Breast epithelium (tissue), 3 donors: ENCODE measurements at regions not wholly inside any gene's neighbourhood (a gene's known extent, or its start where the extent isn't known, plus 50 kb on each side); places are given as distances from the start of the nearest gene placed in this dataset.

Source experiments
- POLR2A ChIP-seq: fragments of 450-650 bp; IDR thresholded peaks from one replicate; pipeline ENCODE4 v1.6.1; 2016; ENCODE audit warnings: antibody characterized with exemption, mild to moderate bottlenecking, moderate library complexity
- POLR2AphosphoS5 ChIP-seq, 3 donors: sonication (generic); formaldehyde crosslinking; IDR thresholded peaks; one replicate each; pipeline ENCODE4 v1.6.1; 2017; ENCODE audit warnings: antibody characterized with exemption in 3 of 3

DNA sequence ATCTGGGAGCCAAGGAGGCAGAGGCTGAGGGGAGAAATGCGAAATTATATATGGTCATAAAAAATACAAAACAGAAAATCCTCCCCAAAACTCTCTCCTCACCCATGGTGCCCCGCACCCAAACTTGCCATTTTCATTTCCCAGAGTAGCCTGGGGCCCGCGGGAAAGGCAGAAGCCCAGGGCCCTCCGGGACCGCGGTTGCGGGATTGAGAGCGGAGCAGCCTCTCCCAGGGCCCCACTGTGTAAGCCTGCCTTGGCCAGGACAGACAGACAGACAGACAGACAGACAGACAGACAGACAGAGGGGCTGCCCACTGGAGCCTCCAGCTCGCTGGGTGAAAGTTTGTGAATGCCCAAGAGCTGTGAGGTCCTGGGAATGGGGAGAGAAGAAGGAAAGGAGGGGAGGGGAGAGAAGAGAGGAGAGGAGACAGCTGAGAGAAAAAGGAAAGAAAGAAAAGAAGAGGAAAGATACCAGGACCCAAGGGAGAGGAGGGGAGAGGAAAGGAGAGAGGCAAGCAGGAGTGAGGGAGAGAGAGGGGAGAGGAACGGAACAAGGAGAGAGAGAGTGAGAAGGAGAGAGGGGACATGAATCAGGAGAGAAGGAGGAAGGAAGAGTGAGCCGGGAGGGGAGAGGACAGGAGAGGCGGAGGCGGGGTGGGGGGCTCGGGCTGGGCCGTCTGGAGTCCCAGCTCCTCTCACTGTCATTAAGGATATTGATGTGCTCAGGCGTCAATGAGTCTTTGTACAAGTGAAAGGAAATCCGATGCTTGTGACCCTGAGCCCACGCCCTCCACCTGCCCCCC is 69.3 kb upstream of the CASZ1 start:
- TF ChIP-seq POLR2AphosphoS5 (IDR thresholded peaks at IDR 0.05) (no peak), POLR2A (no peak)
